GM23248 (cell line): ENCODE measurements at regions not wholly inside any gene's neighbourhood (a gene's known extent, or its start where the extent isn't known, plus 50 kb on each side); places are given as distances from the start of the nearest gene placed in this dataset.

Experiments
- EZH2 ChIP-seq: fragments of 200-600 bp; sonication (generic); IDR thresholded peaks from 2 replicates; pipeline ENCODE4 v1.6.1; 2018; ENCODE audit warnings: antibody characterized with exemption, mild to moderate bottlenecking; ENCODE audit not compliant: insufficient read depth, poor library complexity, severe bottlenecking
- EZH2phosphoT487 ChIP-seq: fragments of 200-600 bp; sonication (generic); IDR thresholded peaks from 2 replicates; pipeline ENCODE4 v1.6.1; 2018; ENCODE audit warnings: antibody characterized with exemption, moderate library complexity, mild to moderate bottlenecking, low read depth; ENCODE audit not compliant: insufficient read depth

- TF ChIP-seq EZH2 (no peak), EZH2phosphoT487 (no peak)
Measured at GRCh38 chr6:102655823-102656222, 1262.3 kb downstream of the GRIK2 start.
